H9 (cell line): ENCODE measurements at regions not wholly inside any gene's neighbourhood (a gene's known extent, or its start where the extent isn't known, plus 50 kb on each side); places are given as distances from the start of the nearest gene placed in this dataset.

ENCODE experiments used
- DNase-seq: peaks from one replicate; pipeline ENCODE4 v3.0.0-alpha.2; 2017
- H2AFZ ChIP-seq: one replicate; pipeline ENCODE4 v1.6.1; 2013; ENCODE audit warnings: mild to moderate bottlenecking, low read length, control low read depth, moderate library complexity
- H2AK5ac ChIP-seq: 2 replicates; pipeline ENCODE4 v1.6.1; 2013; ENCODE audit warnings: low read length, control low read depth, mixed read lengths; ENCODE audit not compliant: insufficient read length
- H2BK120ac ChIP-seq: one replicate; pipeline ENCODE4 v1.6.1; 2013; ENCODE audit warnings: low read depth, mild to moderate bottlenecking, low read length, control low read depth, inconsistent platforms; ENCODE audit not compliant: poor library complexity, severe bottlenecking
- H2BK12ac ChIP-seq: 2 replicates; pipeline ENCODE4 v1.6.1; 2013; ENCODE audit warnings: low read length, control low read depth, mixed read lengths, low read depth; ENCODE audit not compliant: insufficient read length
- H2BK15ac ChIP-seq: 2 replicates; pipeline ENCODE4 v1.6.1; 2013; ENCODE audit warnings: low read depth, low read length, control low read depth
- H2BK20ac ChIP-seq: one replicate; pipeline ENCODE4 v1.6.1; 2013; ENCODE audit warnings: low read depth, mild to moderate bottlenecking, low read length, control low read depth, inconsistent platforms; ENCODE audit not compliant: poor library complexity, severe bottlenecking
- H2BK5ac ChIP-seq: 2 replicates; pipeline ENCODE4 v1.6.1; 2013; ENCODE audit warnings: low read length, control low read depth, mixed read lengths; ENCODE audit not compliant: insufficient read length
- H3K14ac ChIP-seq: 2 replicates; pipeline ENCODE4 v1.6.1; 2013; ENCODE audit warnings: low read length, control low read depth; ENCODE audit not compliant: insufficient read depth
- H3K18ac ChIP-seq: 2 replicates; pipeline ENCODE4 v1.6.1; 2013; ENCODE audit warnings: low read depth, mild to moderate bottlenecking, mixed read lengths, low read length, control low read depth; ENCODE audit not compliant: insufficient read length
- H3K23ac ChIP-seq: 2 replicates; pipeline ENCODE4 v1.6.1; 2013; ENCODE audit warnings: low read length, control low read depth, mixed read lengths, low read depth; ENCODE audit not compliant: insufficient read length
- H3K23me2 ChIP-seq: 2 replicates; pipeline ENCODE4 v1.6.1; 2013; ENCODE audit warnings: low read depth, mild to moderate bottlenecking, mixed read lengths, low read length, control low read depth; ENCODE audit not compliant: insufficient read length, poor library complexity, severe bottlenecking
- H3K27ac ChIP-seq: 2 replicates; pipeline ENCODE4 v1.5.1; 2013; ENCODE audit warnings: low read length, control low read depth, mixed read lengths, low read depth; ENCODE audit not compliant: insufficient read length
- H3K27me3 ChIP-seq: 2 replicates; pipeline ENCODE4 v1.6.1; 2013; ENCODE audit warnings: low read length, control low read depth, inconsistent platforms; ENCODE audit not compliant: insufficient read depth
- H3K4ac ChIP-seq: 2 replicates; pipeline ENCODE4 v1.6.1; 2013; ENCODE audit warnings: low read depth, mild to moderate bottlenecking, control low read depth, inconsistent platforms, low read length, moderate library complexity
- H3K4me1 ChIP-seq: 2 replicates; pipeline ENCODE4 v1.6.1; 2013; ENCODE audit warnings: low read length, control low read depth, inconsistent platforms; ENCODE audit not compliant: insufficient read depth
- H3K4me2 ChIP-seq: 2 replicates; pipeline ENCODE4 v1.6.1; 2013; ENCODE audit warnings: low read length, control low read depth, mixed read lengths; ENCODE audit not compliant: insufficient read length, insufficient read depth
- H3K56ac ChIP-seq: 2 replicates; pipeline ENCODE4 v1.6.1; 2013; ENCODE audit warnings: low read depth, mild to moderate bottlenecking, mixed read lengths, low read length, control low read depth; ENCODE audit not compliant: insufficient read length
- H3K79me1 ChIP-seq: 2 replicates; pipeline ENCODE4 v1.6.1; 2013; ENCODE audit warnings: low read depth, mild to moderate bottlenecking, moderate library complexity, low read length, control low read depth, inconsistent platforms; ENCODE audit not compliant: insufficient read depth, poor library complexity, severe bottlenecking
- H3K79me2 ChIP-seq: 2 replicates; pipeline ENCODE4 v1.6.1; 2013; ENCODE audit warnings: low read length, control low read depth, inconsistent platforms; ENCODE audit not compliant: insufficient read depth
- H3K9ac ChIP-seq: 2 replicates; pipeline ENCODE4 v1.6.1; 2013; ENCODE audit warnings: low read length, control low read depth, mixed read lengths; ENCODE audit not compliant: insufficient read length; ENCODE audit errors: extremely low read depth
- H3K9me3 ChIP-seq: one replicate; pipeline ENCODE4 v1.6.1; 2013; ENCODE audit warnings: low read depth, low read length, inconsistent platforms; ENCODE audit not compliant: control insufficient read depth
- H3T11ph ChIP-seq: one replicate; pipeline ENCODE4 v1.6.1; 2013; ENCODE audit warnings: mild to moderate bottlenecking, low read length, control low read depth, inconsistent platforms
- H4K20me1 ChIP-seq: one replicate; pipeline ENCODE4 v1.6.1; 2013; ENCODE audit not compliant: control insufficient read depth, insufficient read length, insufficient read depth
- H4K5ac ChIP-seq: 2 replicates; pipeline ENCODE4 v1.6.1; 2013; ENCODE audit warnings: low read depth, mild to moderate bottlenecking, mixed read lengths, low read length, control low read depth; ENCODE audit not compliant: insufficient read length
- H4K8ac ChIP-seq: replicated peaks from 2 replicates; pipeline ENCODE4 v1.6.1; 2013; ENCODE audit warnings: low read length, control low read depth, mixed read lengths, low read depth; ENCODE audit not compliant: insufficient read length
- H4K91ac ChIP-seq: 2 replicates; pipeline ENCODE4 v1.6.1; 2013; ENCODE audit warnings: low read depth, mild to moderate bottlenecking, moderate library complexity, mixed read lengths, low read length, control low read depth; ENCODE audit not compliant: insufficient read length
- H3K27ac Mint-ChIP-seq, 3 experiments: 2 replicates in 2 of 3; 3 replicates in 1 of 3; pipeline ENCODE4 v1.8.0; 2020 to 2021; ENCODE audit warnings: mixed read lengths in 3 of 3, mild to moderate bottlenecking in 1 of 3, moderate library complexity in 1 of 3
- H3K27me3 Mint-ChIP-seq: 2 replicates; pipeline ENCODE4 v1.8.0; 2021; ENCODE audit warnings: low read depth, mild to moderate bottlenecking, moderate library complexity, mixed read lengths
- H3K36me3 Mint-ChIP-seq, 3 experiments: 2 replicates in 2 of 3; 3 replicates in 1 of 3; pipeline ENCODE4 v1.8.0; 2020 to 2021; ENCODE audit warnings: low read depth in 3 of 3, mixed read lengths in 3 of 3; ENCODE audit not compliant: insufficient read depth in 1 of 3
- H3K4me1 Mint-ChIP-seq, 2 experiments: 2 replicates each; pipeline ENCODE4 v1.8.0; 2020; ENCODE audit warnings: mixed read lengths in 2 of 2
- H3K4me3 Mint-ChIP-seq, 2 experiments: 2 replicates in 1 of 2; 3 replicates in 1 of 2; pipeline ENCODE4 v1.8.0; 2020 to 2021; ENCODE audit warnings: mild to moderate bottlenecking in 2 of 2, mixed read lengths in 2 of 2, moderate library complexity in 1 of 2
- H3K9me3 Mint-ChIP-seq, 2 experiments: 2 replicates in 1 of 2; 3 replicates in 1 of 2; pipeline ENCODE4 v1.8.0; 2020; ENCODE audit warnings: mild to moderate bottlenecking in 2 of 2, mixed read lengths in 2 of 2, moderate library complexity in 1 of 2
- CTCF ChIP-seq: fragments of 200-600 bp; sonication (generic); conservative IDR thresholded peaks from 3 replicates; pipeline ENCODE4 v1.8.0; 2021; ENCODE audit warnings: antibody characterized with exemption, mild to moderate bottlenecking
- WGBS: extraction: QIAGEN DNeasy Blood & Tissue Kit; methylation state at CpG from one replicate; pipeline ENCODE4 v1.1.7; 2013; ENCODE audit warnings: missing lambda C conversion rate, low lambda C conversion rate, mixed read lengths; ENCODE audit not compliant: insufficient read length; ENCODE audit errors: extremely low coverage; 5-methylcytosine and 5-hydroxymethylcytosine counted together

GRCh38 chr1:71311376-71311775, 230.5 kb upstream of the ZRANB2 start:
- Mint-ChIP-seq H3K27me3 (no peaks in the 10 kb centered on the region; the same call in 1 of the 2 replicates), H3K4me1 (peaks cover 0 to 5% of the 10 kb centered on the region in 2 experiments; a peak in 1 of 4 replicates), H3K4me3 (no peak overlapping the region), H3K27ac (no peak overlapping the region), H3K36me3 (peaks cover 2 to 8% (median 3%) of the 10 kb centered on the region in 3 experiments; a peak in 3 of 7 replicates), H3K9me3 (peaks cover 3 to 11% of the 10 kb centered on the region in 2 experiments; a peak in 4 of 5 replicates)
- H2AK5ac ChIP-seq: no peak overlapping the region
- H3K56ac ChIP-seq: no peak overlapping the region
- no peak overlapping the region for H3K27ac ChIP-seq
- H2BK120ac ChIP-seq: no peak overlapping the region
- no peaks in the 10 kb centered on the region for H3K79me2 ChIP-seq
- no peaks in the 10 kb centered on the region for H3K79me1 ChIP-seq
- H3K18ac ChIP-seq: no peak overlapping the region
- H3K23me2 ChIP-seq: no peaks in the 10 kb centered on the region
- TF ChIP-seq CTCF: no peak
- no peaks in the 10 kb centered on the region for H4K20me1 ChIP-seq
- peaks cover 2% of the 10 kb centered on the region; the same call in 1 of the 2 replicates for H3K4me1 ChIP-seq
- no peak overlapping the region for H4K8ac ChIP-seq
- no peaks in the 10 kb centered on the region for H3K9me3 ChIP-seq
- no peak overlapping the region for H3T11ph ChIP-seq
- WGBS: no CpG with 5 or more reads among the region's 1 CpG
- no peak overlapping the region for H3K9ac ChIP-seq
- H2BK12ac ChIP-seq: no peak overlapping the region
- no peak overlapping the region for H3K23ac ChIP-seq
- H3K4me2 ChIP-seq: no peak overlapping the region
- no peaks in the 10 kb centered on the region for H3K27me3 ChIP-seq
- no peak overlapping the region for H2BK5ac ChIP-seq
- no peak overlapping the region for H3K14ac ChIP-seq
- H2AFZ ChIP-seq: no peak overlapping the region
- H2BK15ac ChIP-seq: no peak overlapping the region
- no peak overlapping the region for H3K4ac ChIP-seq
- no peak overlapping the region for H2BK20ac ChIP-seq
- H4K91ac ChIP-seq: no peak overlapping the region
- H4K5ac ChIP-seq: no peak overlapping the region
- DNase-seq: no peak
